Lung (tissue), 11 donors: ENCODE measurements at regions not wholly inside any gene's neighbourhood (a gene's known extent, or its start where the extent isn't known, plus 50 kb on each side); places are given as distances from the start of the nearest gene placed in this dataset.

Experiments
- ATAC-seq: fragments of 200-7000 bp; cut with Tn5 transposase; one replicate; pipeline ENCODE4 v1.9.1; 2020; ENCODE audit warnings: moderate number of reproducible peaks; ENCODE audit not compliant: insufficient read depth, low FRiP score
- DNase-seq, 3 donors: peaks; one replicate each; pipeline ENCODE4 v3.0.0-alpha.2; 2013 to 2017
- H3K27ac ChIP-seq, 2 donors: one replicate each; pipeline ENCODE4 v1.5.1; 2013; ENCODE audit warnings: mild to moderate bottlenecking in 2 of 2, moderate library complexity in 2 of 2, control low read depth in 1 of 2, inconsistent platforms in 1 of 2, low read depth in 1 of 2, low read length in 1 of 2
- H3K27me3 ChIP-seq, 3 donors: one replicate each; pipeline ENCODE4 v1.5.1; 2013; ENCODE audit warnings: low read length in 2 of 3; ENCODE audit not compliant: control insufficient read depth in 3 of 3, insufficient read depth in 3 of 3
- H3K36me3 ChIP-seq, 4 donors: one replicate each; pipeline ENCODE4 v1.5.1; 2013; ENCODE audit warnings: low read length in 4 of 4, mild to moderate bottlenecking in 1 of 4, moderate library complexity in 1 of 4; ENCODE audit not compliant: control insufficient read depth in 4 of 4, insufficient read depth in 4 of 4
- H3K4me1 ChIP-seq, 5 donors: one replicate each; pipeline ENCODE4 v1.5.1; 2013; ENCODE audit warnings: low read length in 5 of 5, mild to moderate bottlenecking in 2 of 5, moderate library complexity in 1 of 5; ENCODE audit not compliant: control insufficient read depth in 5 of 5, insufficient read depth in 5 of 5
- H3K4me3 ChIP-seq: one replicate; pipeline ENCODE4 v1.5.1; 2013; ENCODE audit warnings: mild to moderate bottlenecking, control low read depth, moderate library complexity
- H3K9ac ChIP-seq, 2 donors: one replicate each; pipeline ENCODE4 v1.5.1; 2013; ENCODE audit warnings: low read length in 2 of 2, control low read depth in 1 of 2; ENCODE audit not compliant: insufficient read depth in 1 of 2
- H3K9me3 ChIP-seq, 4 donors: one replicate each; pipeline ENCODE4 v1.5.1; 2013; ENCODE audit warnings: low read length in 3 of 4, mild to moderate bottlenecking in 1 of 4, moderate library complexity in 1 of 4; ENCODE audit not compliant: control insufficient read depth in 4 of 4, insufficient read depth in 3 of 4
- WGBS, 2 donors: extraction: QIAGEN DNeasy Blood & Tissue Kit; methylation state at CpG; one replicate each; pipeline ENCODE4 v1.1.7; 2013; 5-methylcytosine and 5-hydroxymethylcytosine counted together
- TF ChIP-seq, protein P1 (sequence below): IDR thresholded peaks from 2 replicates; pipeline ENCODE4 v1.5.1; 2012; ENCODE audit warnings: mild to moderate bottlenecking; ENCODE audit errors: control extremely low read depth, extremely low read depth
- donor health status: control.
- donor health status: control.
- donor health status: Bipolar disorder and iron deficiency.
- donor health status: healthy.
- donor health status: DM: yes; HTN: yes; CAD: no.

DNA sequence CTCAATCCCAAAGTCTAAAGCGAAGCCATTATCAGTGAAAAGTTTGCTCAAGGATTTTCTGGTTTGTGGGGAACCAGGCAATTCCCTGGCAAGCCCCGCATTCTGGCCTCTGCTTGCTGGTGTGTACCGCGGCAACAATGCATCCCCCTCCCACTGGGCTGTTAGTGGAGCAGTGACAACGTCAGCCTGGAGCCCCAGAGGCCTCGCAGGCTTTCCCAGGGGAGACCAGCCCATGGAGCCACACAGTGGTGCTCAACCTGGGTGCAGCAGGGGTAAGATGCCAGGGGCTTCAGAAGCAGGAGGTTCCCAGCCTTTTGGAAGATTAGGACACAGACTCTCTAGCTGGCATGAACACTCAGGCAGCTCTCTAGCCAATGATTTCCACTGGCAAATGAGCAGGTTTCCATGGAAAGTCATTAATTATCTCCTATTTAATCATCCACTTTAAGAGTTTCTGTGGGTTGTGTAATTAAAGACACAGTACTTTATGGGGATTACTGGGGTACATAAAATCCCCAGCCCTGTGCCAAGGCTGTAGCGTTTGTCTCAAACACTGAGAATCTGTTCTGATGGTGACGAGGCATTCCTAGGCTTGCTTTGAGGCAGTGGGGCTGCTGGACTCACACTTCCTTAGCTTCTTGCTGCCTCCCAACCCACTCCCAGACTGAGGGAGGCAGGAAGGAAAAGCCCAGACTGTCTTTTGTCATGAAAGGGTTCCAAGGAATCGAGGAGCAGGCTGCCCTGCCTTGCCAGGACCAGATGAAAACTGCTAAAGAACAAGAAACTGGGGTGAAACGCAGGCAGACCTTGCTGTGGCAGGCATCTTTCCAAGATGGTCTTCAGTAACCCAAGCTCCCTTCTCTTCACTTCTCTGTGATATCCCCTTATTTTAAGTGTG is 411.9 kb upstream of the SHH start:
- Histone ChIP-seq H3K4me3 (no peak overlapping the region), H3K36me3 (no peaks in the 10 kb centered on the region), H3K27me3 (no peaks in the 10 kb centered on the region), H3K4me1 (no peaks in the 10 kb centered on the region), H3K9me3 (peaks cover 0 to 9% (median 8%) of the 10 kb centered on the region in 4 donors), H3K9ac (no peak overlapping the region), H3K27ac (no peak overlapping the region)
- 72 to 74% methylated on average over 10 of the region's 10 CpGs for WGBS, 2 donors
- no peak for ATAC-seq
- no peak for DNase-seq
- TF ChIP-seq, protein P1, sequence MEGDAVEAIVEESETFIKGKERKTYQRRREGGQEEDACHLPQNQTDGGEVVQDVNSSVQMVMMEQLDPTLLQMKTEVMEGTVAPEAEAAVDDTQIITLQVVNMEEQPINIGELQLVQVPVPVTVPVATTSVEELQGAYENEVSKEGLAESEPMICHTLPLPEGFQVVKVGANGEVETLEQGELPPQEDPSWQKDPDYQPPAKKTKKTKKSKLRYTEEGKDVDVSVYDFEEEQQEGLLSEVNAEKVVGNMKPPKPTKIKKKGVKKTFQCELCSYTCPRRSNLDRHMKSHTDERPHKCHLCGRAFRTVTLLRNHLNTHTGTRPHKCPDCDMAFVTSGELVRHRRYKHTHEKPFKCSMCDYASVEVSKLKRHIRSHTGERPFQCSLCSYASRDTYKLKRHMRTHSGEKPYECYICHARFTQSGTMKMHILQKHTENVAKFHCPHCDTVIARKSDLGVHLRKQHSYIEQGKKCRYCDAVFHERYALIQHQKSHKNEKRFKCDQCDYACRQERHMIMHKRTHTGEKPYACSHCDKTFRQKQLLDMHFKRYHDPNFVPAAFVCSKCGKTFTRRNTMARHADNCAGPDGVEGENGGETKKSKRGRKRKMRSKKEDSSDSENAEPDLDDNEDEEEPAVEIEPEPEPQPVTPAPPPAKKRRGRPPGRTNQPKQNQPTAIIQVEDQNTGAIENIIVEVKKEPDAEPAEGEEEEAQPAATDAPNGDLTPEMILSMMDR: no peak

DNA sequence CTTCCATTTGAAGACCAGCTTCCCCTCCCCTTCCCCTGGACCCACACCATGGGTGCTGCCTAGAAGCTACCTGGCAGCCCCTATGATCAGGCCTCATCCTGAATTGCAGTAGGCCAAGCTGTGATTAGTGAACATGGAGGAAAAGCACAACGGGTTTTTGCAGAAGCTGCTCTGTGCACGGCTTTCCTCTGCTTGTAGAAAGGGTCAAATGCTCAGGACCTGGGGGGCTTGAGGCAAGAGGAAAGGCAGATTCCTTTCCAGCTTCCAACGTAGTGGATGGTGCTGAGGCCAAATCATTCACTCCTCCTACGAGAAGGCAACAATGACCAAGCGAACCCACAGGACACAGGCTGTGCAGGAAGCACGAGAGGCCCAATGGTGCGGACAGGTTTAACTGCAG is 410.3 kb upstream of the SHH start:
- Histone ChIP-seq H3K36me3 (no peaks in the 10 kb centered on the region), H3K27ac (no peak overlapping the region), H3K9me3 (peaks cover 0 to 7% (median 5%) of the 10 kb centered on the region in 4 donors), H3K4me1 (no peaks in the 10 kb centered on the region), H3K27me3 (no peaks in the 10 kb centered on the region), H3K9ac (no peak overlapping the region), H3K4me3 (no peak overlapping the region)
- no peak for ATAC-seq
- 77 to 81% methylated on average over 7 of the region's 7 CpGs for WGBS, 2 donors
- DNase-seq: no peak
- TF ChIP-seq, protein P1: no peak

DNA sequence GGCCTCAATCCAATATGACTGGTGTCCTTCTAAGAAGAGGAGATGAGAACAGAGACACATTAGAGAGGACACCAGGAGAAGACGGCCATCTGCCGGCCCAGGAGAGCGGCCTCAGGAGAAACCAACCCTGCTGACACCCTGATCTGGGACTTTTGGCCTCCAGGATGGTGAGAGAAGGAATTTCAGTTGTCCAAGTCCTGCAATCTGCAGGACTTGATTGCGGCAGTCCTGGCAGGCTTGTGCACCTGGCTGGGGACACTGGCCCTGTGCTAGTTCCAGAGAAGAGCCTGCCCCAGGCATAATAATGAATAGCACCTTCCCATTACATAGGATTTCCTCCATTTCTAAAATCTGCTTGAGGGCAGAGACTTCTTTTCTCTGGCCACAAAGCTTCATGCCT is 409.9 kb upstream of the SHH start:
- DNase-seq (no peak), ATAC-seq (no peak)
- WGBS, 2 donors: 93 to 99% methylated on average over 4 of the region's 4 CpGs
- no peak overlapping the region for H3K4me3 ChIP-seq
- no peak overlapping the region for H3K27ac ChIP-seq
- H3K27me3 ChIP-seq: no peaks in the 10 kb centered on the region
- TF ChIP-seq, protein P1: no peak
- no peaks in the 10 kb centered on the region for H3K4me1 ChIP-seq
- no peak overlapping the region for H3K9ac ChIP-seq
- H3K9me3 ChIP-seq: peaks cover 0 to 7% (median 5%) of the 10 kb centered on the region in 4 donors
- H3K36me3 ChIP-seq: no peaks in the 10 kb centered on the region
